GM21360 (cell line): ENCODE measurements at regions not wholly inside any gene's neighbourhood (a gene's known extent, or its start where the extent isn't known, plus 50 kb on each side); places are given as distances from the start of the nearest gene placed in this dataset.
"Not testable (repeated sequence)": the region's sequence is repeated elsewhere in the genome, so short reads cannot be mapped to it uniquely, and the experiment has no call there.

Experiments used
- ATAC-seq: cut with Tn5 transposase; IDR thresholded peaks from one replicate; pipeline ENCODE4 v1.9.1; 2021; ENCODE audit warnings: mild to moderate bottlenecking, moderate library complexity; ENCODE audit not compliant: unreplicated experiment

- ATAC-seq, result no peak
Measured at GRCh38 chr3:11713171-11713570, 69.5 kb upstream of the VGLL4 start.

GRCh38 chr3:11712646-11713045 is 68.9 kb upstream of the VGLL4 start:
- ATAC-seq, result no peak

- ATAC-seq, result no peak
Measured at GRCh38 chr3:11711876-11712275, 68.2 kb upstream of the VGLL4 start.

GRCh38 chr3:11709782-11710181 is 66.1 kb upstream of the VGLL4 start:
- no peak for ATAC-seq

- ATAC-seq, result not testable (repeated sequence)
Measured at GRCh38 chr3:11707084-11707483, 63.4 kb upstream of the VGLL4 start.

GRCh38 chr3:11706604-11707003 is 62.9 kb upstream of the VGLL4 start:
- no peak for ATAC-seq

- ATAC-seq, result no peak
Measured at GRCh38 chr3:11705049-11705448, 61.3 kb upstream of the VGLL4 start.

- ATAC-seq, result no peak
Measured at GRCh38 chr3:11703146-11703545, 59.4 kb upstream of the VGLL4 start.

- no peak for ATAC-seq
Measured at GRCh38 chr3:11699083-11699427, 55.3 kb upstream of the VGLL4 start.

- no peak for ATAC-seq
Measured at GRCh38 chr3:11698326-11699082, 54.8 kb upstream of the VGLL4 start.

GRCh38 chr3:11697701-11698100 is 54.0 kb upstream of the VGLL4 start:
- no peak for ATAC-seq

- no peak for ATAC-seq
Measured at GRCh38 chr3:11696054-11696453, 52.3 kb upstream of the VGLL4 start.
